ENCODE measurements at regions not wholly inside any gene's neighbourhood (a gene's known extent, or its start where the extent isn't known, plus 50 kb on each side); places are given as distances from the start of the nearest gene placed in this dataset.

DNA sequence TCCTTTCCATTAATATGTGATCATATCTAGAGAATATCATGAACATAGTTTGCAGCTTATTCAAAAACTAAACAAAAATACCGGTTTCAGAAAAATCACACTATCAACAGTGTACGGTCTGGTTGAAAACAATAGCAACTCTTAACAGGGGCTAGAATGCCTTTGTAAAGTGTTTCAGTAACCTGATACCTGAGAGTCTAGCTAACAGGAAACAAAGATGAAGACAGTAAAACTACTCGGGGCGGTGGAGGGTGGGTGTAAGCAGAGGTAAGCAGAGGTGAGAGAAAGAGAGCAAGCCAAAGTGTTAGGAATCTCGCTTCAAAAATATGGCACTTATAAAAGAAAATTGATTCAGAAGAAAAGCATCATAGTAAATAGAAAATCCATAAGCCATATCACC, 109.0 kb upstream of the RGPD4 start:
- FAIRE-seq (no peak), DNase-seq (ENCODE audit: extremely low read depth in 1 of 4, low spot score in 3 of 4) (no peak), ATAC-seq (no peak)
- Histone ChIP-seq H3K36me3 (ENCODE audit: control insufficient read depth, insufficient read depth, low read length) (peaks cover 95% of the 10 kb centered on the region), H3K27ac (ENCODE audit: extremely low read depth, low read depth, low read length) (no peak overlapping the region), H3K4me3 (no peak overlapping the region), H3K27me3 (ENCODE audit: control insufficient read depth in 2 of 2, insufficient read depth in 2 of 2, low read length in 2 of 2) (no peaks in the 10 kb centered on the region), H3K79me2 (ENCODE audit: control insufficient read depth, insufficient read depth, low read length) (peaks cover 89% of the 10 kb centered on the region), H3K9me1 (ENCODE audit: control insufficient read depth, insufficient read depth, low read length) (no peaks in the 10 kb centered on the region), H3K9ac (ENCODE audit: insufficient read depth in 1 of 2, low read depth in 2 of 2, low read length in 2 of 2) (no peak overlapping the region), H2AFZ (ENCODE audit: low read depth, low read length) (no peak overlapping the region), H4K20me1 (replicated peaks; ENCODE audit: control insufficient read depth, insufficient read depth, low read length) (peaks cover 20% of the 10 kb centered on the region; the same call in 1 of the 2 replicates), H3K9me3 (replicated peaks; ENCODE audit: control insufficient read depth, insufficient read depth, low read depth, low read length) (no peaks in the 10 kb centered on the region), H3K4me1 (replicated peaks in 1 of 2; ENCODE audit: control insufficient read depth in 2 of 2, insufficient read depth in 2 of 2, low read length in 2 of 2) (peaks cover 0 to 4% of the 10 kb centered on the region in 2 experiments; a peak in 1 of 5 replicates), H3K4me2 (ENCODE audit: insufficient read depth, low read length) (no peak overlapping the region)
- CTCF ChIA-PET (ENCODE audit: low intra/inter-chr PET ratio): no interaction called here
- 76% methylated on average over 5 of the region's 5 CpGs for WGBS (ENCODE audit: insufficient coverage, low coverage, missing lambda C conversion rate)
- in situ Hi-C loops (cut with MboI): no loop called here
- POLR2A ChIA-PET: no interaction called here
- BruUV-seq (replicated peaks): no TSS peak
- no peak for TF ChIP-seq ZNF282 (CRISPR knock-in tag; IDR thresholded peaks at IDR 0.05)
- no peak for TF ChIP-seq TCF7 (IDR thresholded peaks at IDR 0.05; ENCODE audit: borderline replicate concordance)
- TF ChIP-seq KLF10 (CRISPR knock-in tag; IDR thresholded peaks at IDR 0.05): no peak
- no peak for TF ChIP-seq TSC22D4 (tag; IDR thresholded peaks at IDR 0.05)
- no peak for TF ChIP-seq TFE3 (CRISPR knock-in tag; IDR thresholded peaks at IDR 0.05)
- TF ChIP-seq KAT2B (IDR thresholded peaks at IDR 0.05; ENCODE audit: low read depth, low read length): no peak
- TF ChIP-seq RBM34 (IDR thresholded peaks at IDR 0.05; ENCODE audit: borderline replicate concordance, insufficient read depth, low read length): no peak
- TF ChIP-seq SFPQ (IDR thresholded peaks at IDR 0.05; ENCODE audit: low read depth, low read length): no peak
- TF ChIP-seq ZNF316 (IDR thresholded peaks at IDR 0.05): no peak
- no peak for TF ChIP-seq NBN (IDR thresholded peaks at IDR 0.05; ENCODE audit: low read depth)
- TF ChIP-seq ASH1L (IDR thresholded peaks at IDR 0.05; ENCODE audit: borderline replicate concordance, low read depth, partially characterized antibody): no peak
- TF ChIP-seq HNRNPLL (IDR thresholded peaks at IDR 0.05; ENCODE audit: low read depth, low read length, poor library complexity, severe bottlenecking): no peak
- TF ChIP-seq JUN (IDR thresholded peaks at IDR 0.05; ENCODE audit: borderline replicate concordance, low read depth, low read length): no peak
- no peak for TF ChIP-seq JUN (CRISPR knock-in tag; IDR thresholded peaks at IDR 0.05; ENCODE audit: borderline replicate concordance)
- no peak for TF ChIP-seq NR3C1 (CRISPR knock-in tag; IDR thresholded peaks at IDR 0.05)
- no peak for TF ChIP-seq ETV1 (tag; conservative IDR thresholded peaks at IDR 0.05; ENCODE audit: low read depth)
- TF ChIP-seq E2F3 (CRISPR knock-in tag; IDR thresholded peaks at IDR 0.05): no peak
- no peak for TF ChIP-seq RAD21 (CRISPR knock-in tag; conservative IDR thresholded peaks at IDR 0.05 in 1 of 2, IDR thresholded peaks at IDR 0.05 in 1 of 2)
- intact Hi-C loops (cut with micrococcal nuclease): no loop called here

Data from K562 (cell line).